ENCODE measurements at regions not wholly inside any gene's neighbourhood (a gene's known extent, or its start where the extent isn't known, plus 50 kb on each side); places are given as distances from the start of the nearest gene placed in this dataset.

- peaks cover 6% of the 10 kb centered on the region for H3K27me3 Mint-ChIP-seq (ENCODE audit: insufficient read depth, low read depth)
- H3K4me3 ChIP-seq: no peak overlapping the region
- no peak overlapping the region for H3K4me3 Mint-ChIP-seq
- no peak overlapping the region for H3K27ac Mint-ChIP-seq
- H3K36me3 Mint-ChIP-seq: peaks cover 7% of the 10 kb centered on the region
- no peak overlapping the region for H3K4me2 ChIP-seq
- H3K79me2 ChIP-seq (ENCODE audit: low read depth): no peaks in the 10 kb centered on the region
- H3K9me3 Mint-ChIP-seq: peaks cover 67% of the 10 kb centered on the region
- peaks cover 7% of the 10 kb centered on the region for H3K36me3 ChIP-seq
- no peaks in the 10 kb centered on the region for H3F3A ChIP-seq (ENCODE audit: low read depth)
- DNase-seq (ENCODE audit: low spot score): no peak
- H3K4me1 Mint-ChIP-seq: peaks cover 14% of the 10 kb centered on the region
- no peak overlapping the region for H2AFZ ChIP-seq (replicated peaks)
- H3K27me3 ChIP-seq: no peaks in the 10 kb centered on the region
- H3K4me1 ChIP-seq: no peaks in the 10 kb centered on the region
- no peak overlapping the region for H3K9ac ChIP-seq
- H3K27ac ChIP-seq: no peak overlapping the region
- peaks cover 21% of the 10 kb centered on the region for H3K9me3 ChIP-seq (ENCODE audit: low read depth)
- no peaks in the 10 kb centered on the region for H4K20me1 ChIP-seq (ENCODE audit: low read depth)
- TF ChIP-seq EZH2 (IDR thresholded peaks at IDR 0.05) (no peak), CTCF (IDR thresholded peaks at IDR 0.05) (no peak), EZH2phosphoT487 (IDR thresholded peaks at IDR 0.05) (no peak)
Observed at GRCh38 chrX:109140463-109140862, 341.4 kb downstream of the GUCY2F start.

GRCh38 chrX:109134777-109135176 is 347.1 kb downstream of the GUCY2F start:
- no peak overlapping the region for H3K9ac ChIP-seq
- Mint-ChIP-seq H3K4me1 (peaks cover 2% of the 10 kb centered on the region), H3K36me3 (peaks cover 3% of the 10 kb centered on the region), H3K27me3 (ENCODE audit: insufficient read depth, low read depth) (no peaks in the 10 kb centered on the region), H3K27ac (no peak overlapping the region), H3K9me3 (peaks cover 38% of the 10 kb centered on the region), H3K4me3 (no peak overlapping the region)
- no peak overlapping the region for H3K27ac ChIP-seq
- H3F3A ChIP-seq (ENCODE audit: low read depth): no peaks in the 10 kb centered on the region
- no peaks in the 10 kb centered on the region for H3K27me3 ChIP-seq
- TF ChIP-seq CTCF (IDR thresholded peaks at IDR 0.05) (no peak), EZH2 (IDR thresholded peaks at IDR 0.05) (no peak)
- H3K4me1 ChIP-seq: no peaks in the 10 kb centered on the region
- no peak overlapping the region for H2AFZ ChIP-seq (replicated peaks)
- peaks cover 15% of the 10 kb centered on the region for H3K36me3 ChIP-seq
- no peaks in the 10 kb centered on the region for H3K79me2 ChIP-seq (ENCODE audit: low read depth)
- no peak overlapping the region for H3K4me2 ChIP-seq
- H3K4me3 ChIP-seq: no peak overlapping the region
- H3K9me3 ChIP-seq (ENCODE audit: low read depth): peaks cover 24% of the 10 kb centered on the region
- DNase-seq (ENCODE audit: low spot score): no peak
- H4K20me1 ChIP-seq (ENCODE audit: low read depth): no peaks in the 10 kb centered on the region

GRCh38 chrX:109125304-109125703 is 356.6 kb downstream of the GUCY2F start:
- H3K4me2 ChIP-seq: no peak overlapping the region
- Mint-ChIP-seq H3K4me3 (no peak overlapping the region), H3K4me1 (peaks cover 3% of the 10 kb centered on the region), H3K27ac (no peak overlapping the region), H3K27me3 (ENCODE audit: insufficient read depth, low read depth) (no peaks in the 10 kb centered on the region), H3K36me3 (no peaks in the 10 kb centered on the region), H3K9me3 (peaks cover 5% of the 10 kb centered on the region)
- no peaks in the 10 kb centered on the region for H3F3A ChIP-seq (ENCODE audit: low read depth)
- H2AFZ ChIP-seq (replicated peaks): no peak overlapping the region
- TF ChIP-seq EZH2phosphoT487 (IDR thresholded peaks at IDR 0.05) (no peak), CTCF (IDR thresholded peaks at IDR 0.05) (no peak), EZH2 (IDR thresholded peaks at IDR 0.05) (no peak)
- H3K9ac ChIP-seq: no peak overlapping the region
- H3K79me2 ChIP-seq (ENCODE audit: low read depth): no peaks in the 10 kb centered on the region
- H3K27ac ChIP-seq: no peak overlapping the region
- no peaks in the 10 kb centered on the region for H4K20me1 ChIP-seq (ENCODE audit: low read depth)
- DNase-seq (ENCODE audit: low spot score): no peak
- H3K9me3 ChIP-seq (ENCODE audit: low read depth): no peaks in the 10 kb centered on the region
- no peaks in the 10 kb centered on the region for H3K36me3 ChIP-seq
- H3K4me1 ChIP-seq: peaks cover 5% of the 10 kb centered on the region
- H3K27me3 ChIP-seq: no peaks in the 10 kb centered on the region
- H3K4me3 ChIP-seq: no peak overlapping the region

- Histone ChIP-seq H3K9me3 (ENCODE audit: low read depth) (no peaks in the 10 kb centered on the region), H3K4me1 (no peaks in the 10 kb centered on the region), H4K20me1 (ENCODE audit: low read depth) (no peaks in the 10 kb centered on the region), H3K9ac (no peak overlapping the region), H3K4me2 (no peak overlapping the region), H3K27me3 (no peaks in the 10 kb centered on the region), H3K4me3 (no peak overlapping the region), H3K36me3 (no peaks in the 10 kb centered on the region), H2AFZ (replicated peaks) (no peak overlapping the region), H3F3A (ENCODE audit: low read depth) (no peaks in the 10 kb centered on the region), H3K27ac (no peak overlapping the region), H3K79me2 (ENCODE audit: low read depth) (no peaks in the 10 kb centered on the region)
- Mint-ChIP-seq H3K36me3 (peaks cover 1% of the 10 kb centered on the region), H3K27me3 (ENCODE audit: insufficient read depth, low read depth) (no peaks in the 10 kb centered on the region), H3K27ac (no peak overlapping the region), H3K9me3 (peaks cover 17% of the 10 kb centered on the region), H3K4me1 (no peaks in the 10 kb centered on the region), H3K4me3 (no peak overlapping the region)
- no peak for DNase-seq (ENCODE audit: low spot score)
- TF ChIP-seq EZH2phosphoT487 (IDR thresholded peaks at IDR 0.05) (no peak), CTCF (IDR thresholded peaks at IDR 0.05) (no peak), EZH2 (IDR thresholded peaks at IDR 0.05) (no peak)
Observed at GRCh38 chrX:109089359-109089758, 353.0 kb upstream of the IRS4 start.
